HAP-1 (cell line): ENCODE measurements at regions not wholly inside any gene's neighbourhood (a gene's known extent, or its start where the extent isn't known, plus 50 kb on each side); places are given as distances from the start of the nearest gene placed in this dataset.

Experiments
- DNase-seq, 2 experiments: peaks; one replicate each; pipeline ENCODE4 v3.0.0-alpha.2; 2016 to 2020; ENCODE audit warnings: low spot score in 2 of 2
- H3K27me3 ChIP-seq: fragments of 250-450 bp; sonication (Bioruptor Pico); 2 replicates; pipeline ENCODE4 v1.5.1; 2020; ENCODE audit warnings: low read depth, mild to moderate bottlenecking, moderate library complexity
- H3K36me3 ChIP-seq: fragments of 250-450 bp; sonication (Bioruptor Pico); replicated peaks from 2 replicates; pipeline ENCODE4 v1.5.1; 2020; ENCODE audit warnings: mild to moderate bottlenecking
- H3K4me1 ChIP-seq: fragments of 250-450 bp; sonication (Bioruptor Pico); 2 replicates; pipeline ENCODE4 v1.5.1; 2020; ENCODE audit warnings: mild to moderate bottlenecking
- H3K4me3 ChIP-seq: fragments of 250-450 bp; sonication (Bioruptor Pico); 2 replicates; pipeline ENCODE4 v1.5.1; 2020; ENCODE audit warnings: mild to moderate bottlenecking, moderate library complexity
- H3K9me3 ChIP-seq: fragments of 250-450 bp; sonication (Bioruptor Pico); 2 replicates; pipeline ENCODE4 v1.5.1; 2020; ENCODE audit warnings: mild to moderate bottlenecking, moderate library complexity
- in situ Hi-C: fragments of 300-500 bp; cut with MboI; formaldehyde crosslinking; loops from 3 replicates; pipeline ENCODE4 v1.14.3; 2020; ENCODE audit warnings: low sequenced_read_pairs, inconsistent platforms, mixed read lengths

DNA sequence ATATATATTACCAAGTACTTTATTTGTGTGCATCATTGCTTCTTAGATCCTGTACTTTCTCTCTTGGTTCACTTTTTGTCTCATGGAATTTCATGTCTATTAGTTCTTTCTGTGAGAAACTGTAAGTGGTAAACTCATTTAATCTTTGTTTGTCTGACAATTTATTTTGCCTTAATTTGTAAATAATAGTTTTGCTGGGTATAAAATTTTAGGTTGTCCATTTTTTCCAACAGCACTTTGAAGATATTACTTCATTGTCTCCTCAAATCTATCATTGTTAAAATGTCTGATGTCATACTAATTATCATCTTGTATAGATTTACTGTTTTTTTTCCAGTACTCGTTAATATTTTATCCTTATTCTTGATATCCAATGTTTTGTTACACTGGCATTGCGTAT lies 205.2 kb upstream of the CDYL start:
- no peaks in the 10 kb centered on the region for H3K36me3 ChIP-seq
- no peaks in the 10 kb centered on the region for H3K9me3 ChIP-seq
- DNase-seq: no peak
- in situ Hi-C loops: no loop called here
- no peak overlapping the region for H3K4me3 ChIP-seq
- H3K27me3 ChIP-seq: peaks cover 3% of the 10 kb centered on the region; the same call in 1 of the 2 replicates
- no peaks in the 10 kb centered on the region for H3K4me1 ChIP-seq

DNA sequence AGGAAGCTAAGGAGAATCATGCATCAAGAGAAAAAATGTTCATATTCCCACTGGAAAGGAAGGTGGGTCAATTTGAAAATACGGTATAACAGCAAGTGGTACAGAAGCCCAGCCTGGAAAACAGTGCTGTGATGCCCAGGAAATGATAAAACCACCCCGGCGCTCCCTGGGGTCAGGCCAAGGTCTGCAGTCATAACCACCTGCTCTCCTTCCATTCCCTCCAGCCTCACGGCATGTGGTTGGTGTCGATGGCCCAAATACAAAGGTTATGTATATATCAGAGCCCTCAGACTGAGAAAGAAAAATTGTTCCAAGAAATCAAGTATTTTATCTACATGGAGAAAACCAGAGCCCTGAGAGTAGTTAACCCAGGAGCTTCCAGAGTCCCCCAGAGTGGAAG lies 208.1 kb upstream of the CDYL start:
- Histone ChIP-seq H3K4me1 (no peaks in the 10 kb centered on the region), H3K4me3 (no peak overlapping the region), H3K36me3 (no peaks in the 10 kb centered on the region), H3K9me3 (no peaks in the 10 kb centered on the region), H3K27me3 (peaks cover 3% of the 10 kb centered on the region; the same call in 1 of the 2 replicates)
- in situ Hi-C loops: no loop called here
- DNase-seq: no peak

DNA sequence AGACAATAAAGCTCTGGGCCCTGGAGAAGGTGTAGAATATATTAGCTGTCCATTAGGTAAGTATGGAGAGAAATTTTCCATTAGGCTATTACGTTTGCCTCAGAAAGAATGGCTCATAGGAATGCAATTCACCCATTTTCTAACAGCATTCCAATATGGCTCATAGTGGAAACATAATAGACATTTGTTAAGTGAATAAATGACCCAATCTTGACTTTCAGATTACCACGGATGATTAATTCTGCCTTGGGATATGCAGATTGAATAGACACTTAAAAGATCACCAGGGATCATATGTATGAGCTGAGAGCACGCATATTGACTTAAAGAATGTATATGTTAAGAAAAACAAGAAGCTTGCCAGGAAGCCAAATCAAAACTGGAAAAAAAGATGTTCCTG lies 209.1 kb upstream of the CDYL start:
- in situ Hi-C loops: no loop called here
- Histone ChIP-seq H3K9me3 (no peaks in the 10 kb centered on the region), H3K27me3 (peaks cover 3% of the 10 kb centered on the region; the same call in 1 of the 2 replicates), H3K4me1 (no peaks in the 10 kb centered on the region), H3K4me3 (no peak overlapping the region), H3K36me3 (no peaks in the 10 kb centered on the region)
- no peak for DNase-seq

DNA sequence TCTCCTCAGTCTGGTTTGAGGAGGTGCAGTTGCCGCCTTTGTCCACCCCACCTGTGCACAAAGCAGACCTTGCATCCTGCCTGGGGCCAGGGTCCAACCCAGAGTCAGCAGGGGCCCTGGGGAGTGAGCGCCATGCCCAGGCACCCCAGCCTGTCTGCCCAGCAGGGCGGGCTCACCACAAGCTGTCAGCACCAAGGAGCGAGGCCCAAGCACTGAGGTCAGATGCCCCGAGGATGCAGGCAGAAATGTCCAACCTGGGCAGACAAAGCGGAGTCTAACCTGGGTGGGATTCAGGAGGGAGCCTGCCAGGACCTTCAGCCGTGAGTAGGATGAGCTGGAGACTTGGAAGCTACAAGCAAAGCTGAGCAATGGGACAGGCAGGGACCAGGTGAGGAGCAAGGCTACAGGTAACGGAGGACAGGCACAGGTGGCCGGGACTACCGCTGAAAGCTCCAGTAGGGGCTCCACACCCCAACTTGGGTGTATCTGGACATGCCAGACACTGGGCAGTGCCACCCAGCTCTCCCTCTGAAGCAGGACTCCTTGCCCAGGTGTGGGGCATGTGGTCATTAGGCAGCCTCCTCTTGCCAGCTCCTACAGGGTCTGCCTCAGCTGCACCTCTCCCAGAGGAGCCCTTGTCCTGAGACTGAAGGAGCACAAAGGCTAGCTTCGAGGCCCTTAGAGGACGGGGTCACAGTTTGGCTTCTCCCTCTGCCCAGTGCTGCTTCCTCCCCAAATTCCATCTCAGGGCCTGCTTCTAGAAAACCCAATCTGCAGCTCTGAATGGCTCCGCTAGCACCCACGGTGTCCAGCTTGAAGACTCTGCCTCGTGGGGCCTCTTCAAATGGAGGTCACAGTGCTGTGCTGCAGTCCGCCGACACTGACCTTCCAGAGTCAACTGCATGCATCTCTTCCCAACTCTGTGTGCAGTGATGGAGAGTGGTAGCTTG lies 210.6 kb upstream of the CDYL start:
- Histone ChIP-seq H3K4me3 (no peak overlapping the region), H3K9me3 (no peaks in the 10 kb centered on the region), H3K27me3 (peaks cover 3% of the 10 kb centered on the region; the same call in 1 of the 2 replicates), H3K36me3 (no peaks in the 10 kb centered on the region), H3K4me1 (no peaks in the 10 kb centered on the region)
- DNase-seq: no peak
- in situ Hi-C loops: no loop called here

DNA sequence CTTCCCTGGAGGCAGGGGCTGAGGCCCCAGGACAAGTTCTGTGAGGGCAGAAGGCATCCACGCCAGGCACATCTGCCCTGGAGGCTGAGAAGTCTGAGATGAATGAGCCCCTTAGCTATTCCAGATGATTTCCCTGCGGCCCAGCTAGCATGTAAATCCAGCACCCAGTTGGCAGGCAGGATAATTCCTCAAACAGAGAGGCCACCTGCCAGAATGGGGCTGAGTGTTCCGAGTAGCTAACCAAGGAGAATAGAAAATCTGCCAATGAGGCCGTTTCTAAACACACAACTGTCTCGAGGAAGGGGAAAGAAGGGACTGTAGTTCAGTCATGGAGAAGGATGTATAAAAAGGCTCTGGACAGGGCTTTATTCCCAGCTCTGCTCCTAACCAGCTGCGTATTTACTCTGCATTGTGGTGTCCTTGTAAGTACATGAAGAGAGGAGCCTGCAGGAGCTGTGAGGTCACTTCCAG lies 211.4 kb upstream of the CDYL start:
- H3K9me3 ChIP-seq: no peaks in the 10 kb centered on the region
- H3K36me3 ChIP-seq: no peaks in the 10 kb centered on the region
- in situ Hi-C loops: no loop called here
- DNase-seq: no peak
- no peaks in the 10 kb centered on the region for H3K4me1 ChIP-seq
- no peak overlapping the region for H3K4me3 ChIP-seq
- peaks cover 3% of the 10 kb centered on the region; the same call in 1 of the 2 replicates for H3K27me3 ChIP-seq

DNA sequence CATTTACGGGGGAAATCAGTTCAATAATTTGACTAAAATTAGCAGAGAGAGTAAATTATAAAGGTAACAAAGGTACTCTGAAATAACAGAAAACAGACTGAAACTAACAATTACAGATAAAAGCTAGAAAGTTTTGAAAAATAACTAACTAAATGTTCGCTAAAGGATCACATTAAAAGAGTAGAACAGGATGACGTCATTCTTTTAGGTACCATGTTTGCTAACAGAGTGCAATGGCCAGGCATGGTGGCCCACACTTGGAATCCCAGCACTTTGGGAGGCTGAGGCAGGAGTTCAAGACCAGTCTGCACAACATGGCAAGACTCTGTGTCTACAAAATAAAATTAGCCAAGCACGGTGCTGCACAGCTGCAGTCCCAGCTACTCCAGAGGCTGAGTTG lies 212.3 kb upstream of the CDYL start:
- H3K36me3 ChIP-seq: no peaks in the 10 kb centered on the region
- no peaks in the 10 kb centered on the region for H3K9me3 ChIP-seq
- no peaks in the 10 kb centered on the region; the same call in 1 of the 2 replicates for H3K27me3 ChIP-seq
- in situ Hi-C loops: no loop called here
- H3K4me1 ChIP-seq: no peaks in the 10 kb centered on the region
- no peak for DNase-seq
- H3K4me3 ChIP-seq: no peak overlapping the region

DNA sequence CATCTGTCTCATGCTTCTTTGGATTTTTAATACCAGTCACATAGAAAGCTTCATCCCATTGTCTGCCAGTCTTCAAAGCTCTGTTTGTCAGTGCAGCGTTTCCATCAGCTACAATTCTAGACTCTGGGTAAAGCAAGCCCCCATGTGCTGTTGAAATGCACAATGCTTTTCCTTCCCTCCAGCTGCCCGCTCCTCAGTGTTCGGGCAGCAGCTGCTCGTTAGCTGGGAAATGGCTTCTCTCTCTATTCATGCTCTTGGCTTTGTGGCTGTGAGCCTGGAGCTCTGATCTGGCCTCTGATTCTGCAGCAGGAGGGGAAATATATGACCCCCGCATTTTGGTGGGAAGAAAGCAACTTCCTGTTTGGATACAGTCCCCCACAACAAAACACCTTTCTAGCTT lies 213.0 kb upstream of the CDYL start:
- H3K27me3 ChIP-seq: no peaks in the 10 kb centered on the region
- no peak overlapping the region for H3K4me3 ChIP-seq
- DNase-seq: no peak
- in situ Hi-C loops: no loop called here
- no peaks in the 10 kb centered on the region for H3K36me3 ChIP-seq
- H3K4me1 ChIP-seq: no peaks in the 10 kb centered on the region
- no peaks in the 10 kb centered on the region for H3K9me3 ChIP-seq

DNA sequence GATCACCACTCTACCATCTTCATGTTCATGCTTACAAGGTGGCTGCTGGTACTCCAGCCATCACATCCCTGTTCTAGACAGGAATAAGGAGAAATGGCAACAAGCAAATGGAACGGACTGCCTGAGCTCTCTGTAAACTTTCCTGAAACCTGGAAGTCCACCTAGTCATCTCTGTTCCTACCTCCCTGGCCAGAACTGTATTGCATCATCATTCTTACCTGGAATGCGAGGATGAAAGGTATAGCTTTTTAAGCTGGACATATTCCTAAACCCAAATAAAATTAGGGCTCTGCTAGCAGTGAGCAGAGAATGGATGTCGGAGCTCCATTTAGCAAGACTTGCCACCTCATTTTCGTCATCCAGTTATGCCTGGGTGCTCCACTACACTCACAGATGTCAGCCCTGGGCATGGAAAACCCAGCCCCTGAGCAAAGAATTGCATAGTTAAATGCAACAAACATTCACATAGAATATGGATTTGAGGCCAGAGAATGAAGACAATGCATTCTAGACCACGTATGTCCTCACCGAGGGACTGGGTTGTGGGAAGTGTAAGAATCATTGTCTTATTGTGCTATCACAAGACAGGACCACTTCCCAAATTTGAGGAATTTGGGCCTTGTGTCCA lies 214.3 kb upstream of the CDYL start:
- no peaks in the 10 kb centered on the region for H3K27me3 ChIP-seq
- H3K36me3 ChIP-seq: no peaks in the 10 kb centered on the region
- H3K4me3 ChIP-seq: no peak overlapping the region
- H3K9me3 ChIP-seq: no peaks in the 10 kb centered on the region
- DNase-seq: no peak
- in situ Hi-C loops: no loop called here
- no peaks in the 10 kb centered on the region for H3K4me1 ChIP-seq

DNA sequence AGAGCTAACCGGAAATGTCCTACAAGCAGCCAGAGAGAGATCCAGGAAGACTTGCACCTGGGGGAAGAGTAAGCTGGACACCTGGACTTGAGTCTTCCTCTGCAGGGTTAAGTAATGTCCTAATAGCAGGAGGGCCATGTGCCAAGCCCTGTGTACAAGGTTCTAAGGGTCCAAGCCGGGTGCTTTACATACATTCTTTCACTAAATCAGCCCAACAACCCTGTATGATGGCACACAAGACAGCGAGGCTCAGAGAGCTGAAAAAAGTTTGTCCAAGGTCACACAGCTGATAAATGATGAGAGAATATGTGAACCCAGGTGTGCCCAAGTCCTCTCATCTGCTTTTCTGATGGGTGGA lies 215.1 kb upstream of the CDYL start:
- no peak overlapping the region for H3K4me3 ChIP-seq
- DNase-seq: no peak
- H3K4me1 ChIP-seq: no peaks in the 10 kb centered on the region
- no peaks in the 10 kb centered on the region for H3K36me3 ChIP-seq
- in situ Hi-C loops: no loop called here
- H3K27me3 ChIP-seq: no peaks in the 10 kb centered on the region
- H3K9me3 ChIP-seq: no peaks in the 10 kb centered on the region

DNA sequence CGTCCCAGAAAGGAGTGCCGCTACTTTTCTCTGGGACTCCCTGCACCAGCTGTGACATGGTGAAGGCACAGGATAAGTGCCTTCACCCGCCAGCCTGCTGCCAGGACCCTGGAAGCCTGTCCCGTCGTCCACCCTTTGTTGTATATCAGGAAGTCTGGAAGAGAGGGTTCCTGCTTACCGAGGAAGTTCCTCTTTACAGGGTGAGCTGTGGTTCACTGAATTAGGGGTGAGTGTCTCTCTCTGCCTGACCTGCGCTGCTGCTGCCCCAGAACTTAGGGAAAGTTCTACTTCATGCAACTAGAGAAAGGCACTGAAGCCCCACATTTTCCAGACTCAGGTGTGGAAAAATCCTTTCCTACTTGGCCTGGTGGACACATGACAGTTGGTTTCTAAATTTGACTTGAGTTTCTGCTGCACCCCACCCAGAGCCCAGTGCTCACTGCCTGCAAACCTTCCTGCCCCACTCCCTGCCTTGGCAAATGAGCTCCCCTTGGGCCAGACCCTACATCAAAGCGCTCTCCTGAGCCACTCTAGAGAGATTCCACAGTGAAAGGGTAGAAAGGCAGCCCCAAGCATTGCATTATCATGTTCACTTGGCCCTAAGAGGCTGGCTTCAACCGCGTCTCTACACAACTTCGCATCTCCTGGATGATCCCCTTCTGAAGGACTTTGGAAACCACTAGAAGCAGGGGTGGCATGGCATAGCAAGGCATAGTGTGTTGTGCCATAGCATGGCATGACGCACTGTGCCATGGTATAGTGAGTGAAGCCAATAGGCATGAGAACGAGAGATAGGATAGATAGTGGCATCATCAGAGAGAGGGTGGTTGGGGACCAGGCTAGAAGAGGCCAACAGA lies 215.8 kb upstream of the CDYL start:
- Histone ChIP-seq H3K9me3 (no peaks in the 10 kb centered on the region), H3K4me1 (no peaks in the 10 kb centered on the region), H3K4me3 (no peak overlapping the region), H3K36me3 (no peaks in the 10 kb centered on the region), H3K27me3 (no peaks in the 10 kb centered on the region)
- no peak for DNase-seq
- in situ Hi-C loops: no loop called here

DNA sequence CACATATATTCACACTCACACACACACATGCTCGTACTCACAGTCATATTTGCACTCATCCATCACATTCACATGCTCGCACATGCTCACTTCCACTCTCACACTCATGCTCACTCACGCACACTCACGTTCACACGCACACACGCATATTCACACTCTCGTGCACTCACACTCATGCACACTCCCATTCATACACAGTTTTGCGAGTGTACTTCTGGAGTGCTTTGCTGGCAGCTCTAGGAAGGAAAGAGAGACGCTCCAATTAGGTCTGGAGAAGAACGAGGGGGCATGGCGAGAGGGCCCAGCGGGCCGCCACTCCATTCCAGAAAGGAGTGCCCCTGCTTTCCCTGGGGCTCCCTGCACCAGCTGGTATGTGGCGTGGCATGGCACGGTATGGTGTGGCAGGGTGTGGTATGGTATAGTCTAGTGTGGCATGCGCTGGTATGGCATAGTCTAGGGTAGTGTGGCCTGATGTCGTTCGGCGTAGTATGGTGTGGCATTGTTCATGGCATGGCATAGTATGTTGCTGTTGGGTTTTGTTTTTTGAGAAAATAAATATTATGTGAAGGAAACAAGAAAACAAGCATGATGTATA lies 216.8 kb upstream of the CDYL start:
- in situ Hi-C loops: no loop called here
- no peak for DNase-seq
- Histone ChIP-seq H3K36me3 (no peaks in the 10 kb centered on the region), H3K27me3 (no peaks in the 10 kb centered on the region), H3K4me1 (no peaks in the 10 kb centered on the region), H3K4me3 (no peak overlapping the region), H3K9me3 (no peaks in the 10 kb centered on the region)

DNA sequence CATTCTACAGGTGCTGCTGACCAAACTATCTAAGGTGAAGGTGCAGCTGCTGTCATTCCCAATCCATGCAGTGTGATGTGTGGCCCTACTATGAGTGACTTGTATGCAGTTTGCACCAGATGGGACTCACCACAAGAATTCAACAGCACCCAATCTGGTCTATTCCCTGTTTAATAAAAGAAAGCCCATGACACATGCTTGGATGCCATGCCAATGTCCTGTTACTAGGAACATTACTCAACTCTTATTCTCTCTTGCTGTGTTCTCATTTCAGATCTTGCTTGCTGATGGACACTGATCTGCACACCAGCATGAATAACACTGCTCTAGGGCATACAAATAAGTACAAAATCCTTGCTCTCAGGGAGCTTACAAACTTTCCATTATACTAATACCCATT lies 221.6 kb upstream of the CDYL start:
- no peaks in the 10 kb centered on the region for H3K9me3 ChIP-seq
- H3K4me3 ChIP-seq: no peak overlapping the region
- no peak for DNase-seq
- H3K36me3 ChIP-seq: no peaks in the 10 kb centered on the region
- H3K27me3 ChIP-seq: no peaks in the 10 kb centered on the region
- in situ Hi-C loops: no loop called here
- H3K4me1 ChIP-seq: no peaks in the 10 kb centered on the region

DNA sequence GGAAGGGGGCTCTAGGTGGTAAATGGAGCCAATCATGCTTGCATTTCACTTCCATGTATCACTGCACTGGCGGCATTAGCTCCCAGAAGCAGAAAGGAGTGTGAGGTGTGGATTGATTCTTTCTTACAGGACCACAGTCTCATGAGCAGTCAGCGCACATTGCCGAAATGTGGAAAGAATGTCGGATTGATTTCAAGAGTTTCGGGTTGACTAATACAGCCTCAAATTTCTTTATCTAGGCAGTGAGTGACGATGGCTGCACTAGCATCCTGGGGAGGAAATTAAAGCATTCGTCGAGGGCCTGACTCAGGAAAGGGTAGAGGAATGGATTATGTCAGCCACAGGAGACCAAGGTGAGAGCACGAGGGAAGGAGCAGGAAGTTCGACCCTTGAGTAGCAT lies 222.8 kb upstream of the CDYL start:
- no peaks in the 10 kb centered on the region for H3K4me1 ChIP-seq
- in situ Hi-C loops: no loop called here
- no peaks in the 10 kb centered on the region for H3K9me3 ChIP-seq
- no peaks in the 10 kb centered on the region for H3K36me3 ChIP-seq
- no peak overlapping the region for H3K4me3 ChIP-seq
- DNase-seq: no peak
- peaks cover 3% of the 10 kb centered on the region; the same call in 1 of the 2 replicates for H3K27me3 ChIP-seq
